SK-N-SH treated with all-trans-retinoic acid at 6 μM for 48 hours (cell line): ENCODE measurements at regions not wholly inside any gene's neighbourhood (a gene's known extent, or its start where the extent isn't known, plus 50 kb on each side); places are given as distances from the start of the nearest gene placed in this dataset.

Experiments
- OSR1 ChIP-seq: fragments of 250-450 bp; sonication (Bioruptor Pico); IDR thresholded peaks from 2 replicates; pipeline ENCODE4 v1.8.0; 2022; ENCODE audit warnings: moderate library complexity, mild to moderate bottlenecking, inconsistent platforms
- ZFP30 ChIP-seq: fragments of 450-650 bp; formaldehyde crosslinking; IDR thresholded peaks from 2 replicates; pipeline ENCODE4 v1.5.0; 2022; ENCODE audit warnings: mild to moderate bottlenecking, moderate library complexity

DNA sequence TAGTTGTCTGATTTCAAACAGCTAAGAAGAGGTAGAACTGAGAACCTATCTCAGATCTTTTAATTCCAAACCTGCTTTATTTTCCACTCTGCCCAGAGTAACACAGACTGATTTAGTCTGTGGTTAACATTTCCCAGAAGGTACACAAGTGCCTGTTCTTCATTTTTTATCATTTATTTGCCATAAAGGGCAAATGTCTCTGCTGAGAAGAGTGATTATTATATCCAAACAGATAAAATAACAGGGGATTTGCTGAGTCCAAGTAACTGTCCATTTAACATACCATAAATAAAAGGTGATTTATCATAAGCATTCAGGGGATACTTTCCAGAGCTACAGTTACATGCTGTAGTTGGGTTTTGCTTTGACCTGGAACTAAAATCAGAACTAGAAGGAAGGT, 617.7 kb downstream of the MBD2 start:
- TF ChIP-seq OSR1 (CRISPR knock-in tag) (no peak), ZFP30 (CRISPR knock-in tag) (no peak)
